CD4-positive, alpha-beta memory T cell (primary cell): ENCODE measurements at regions not wholly inside any gene's neighbourhood (a gene's known extent, or its start where the extent isn't known, plus 50 kb on each side); places are given as distances from the start of the nearest gene placed in this dataset.
"Not testable (repeated sequence)": the region's sequence is repeated elsewhere in the genome, so short reads cannot be mapped to it uniquely, and the experiment has no call there.

ENCODE experiments used
- CTCF ChIA-PET: fragments of 350-600 bp; sonication (Branson Sonifier 250); formaldehyde crosslinking; loops from one replicate; lab custom pipeline; 2021; ENCODE audit warnings: inconsistent platforms; ENCODE audit not compliant: partially characterized antibody; lab: Charles Lee
- POLR2A ChIA-PET: fragments of 350-600 bp; sonication (Branson Sonifier 250); formaldehyde crosslinking; loops from one replicate; lab custom pipeline; 2021; ENCODE audit not compliant: partially characterized antibody; lab: Charles Lee
- DNase-seq, 5 donors: peaks; one replicate each; pipeline versions ENCODE4 v3.0.0 to v3.0.0-alpha.2; 2020 to 2022; ENCODE audit warnings: mixed read lengths in 1 of 5
- H3K27ac ChIP-seq: one replicate; pipeline ENCODE4 v1.7.0; 2013; ENCODE audit warnings: low read depth, low read length
- H3K27me3 ChIP-seq: 2 replicates; pipeline ENCODE4 v1.7.0; 2013; ENCODE audit warnings: mild to moderate bottlenecking, low read length, moderate library complexity; ENCODE audit not compliant: insufficient read depth
- H3K36me3 ChIP-seq: 2 replicates; pipeline ENCODE4 v1.7.0; 2013; ENCODE audit warnings: mild to moderate bottlenecking, low read length, moderate library complexity; ENCODE audit not compliant: insufficient read depth
- H3K4me1 ChIP-seq: 2 replicates; pipeline ENCODE4 v1.7.0; 2013; ENCODE audit warnings: mild to moderate bottlenecking, low read length, moderate library complexity; ENCODE audit not compliant: insufficient read depth
- H3K4me3 ChIP-seq, 2 donors: one replicate each; pipeline ENCODE4 v1.7.0; 2013; ENCODE audit warnings: low read length in 2 of 2, mild to moderate bottlenecking in 1 of 2
- H3K9me3 ChIP-seq, 2 donors: one replicate each; pipeline ENCODE4 v1.7.0; 2013; ENCODE audit warnings: low read length in 2 of 2, control low read depth in 1 of 2; ENCODE audit not compliant: control insufficient read depth in 1 of 2
- H3K27ac Mint-ChIP-seq, 7 donors: one replicate each; pipeline ENCODE4 v1.8.0; 2020 to 2021; ENCODE audit warnings: mixed read lengths in 7 of 7, mild to moderate bottlenecking in 6 of 7, inconsistent platforms in 3 of 7, moderate library complexity in 3 of 7
- H3K27me3 Mint-ChIP-seq, 2 donors: one replicate each; pipeline ENCODE4 v1.8.0; 2020 to 2021; ENCODE audit warnings: mixed read lengths in 2 of 2
- H3K36me3 Mint-ChIP-seq, 2 donors: one replicate each; pipeline ENCODE4 v1.8.0; 2020 to 2021; ENCODE audit warnings: mixed read lengths in 2 of 2, inconsistent platforms in 1 of 2, mild to moderate bottlenecking in 1 of 2
- H3K4me1 Mint-ChIP-seq, 4 donors: one replicate each; pipeline ENCODE4 v1.8.0; 2020 to 2021; ENCODE audit warnings: mixed read lengths in 4 of 4, mild to moderate bottlenecking in 1 of 4
- H3K4me3 Mint-ChIP-seq, 8 donors: one replicate each; pipeline ENCODE4 v1.8.0; 2020 to 2021; ENCODE audit warnings: mixed read lengths in 8 of 8, mild to moderate bottlenecking in 7 of 8, moderate library complexity in 6 of 8, inconsistent platforms in 3 of 8
- H3K9me3 Mint-ChIP-seq, 8 donors: one replicate each; pipeline ENCODE4 v1.8.0; 2020 to 2021; ENCODE audit warnings: mixed read lengths in 8 of 8, mild to moderate bottlenecking in 5 of 8, inconsistent platforms in 3 of 8, moderate library complexity in 1 of 8
- intact Hi-C: fragments of 100-400 bp; cut with micrococcal nuclease; formaldehyde crosslinking; loops from one replicate; pipeline ENCODE4 v1.15.1; 2023

DNA sequence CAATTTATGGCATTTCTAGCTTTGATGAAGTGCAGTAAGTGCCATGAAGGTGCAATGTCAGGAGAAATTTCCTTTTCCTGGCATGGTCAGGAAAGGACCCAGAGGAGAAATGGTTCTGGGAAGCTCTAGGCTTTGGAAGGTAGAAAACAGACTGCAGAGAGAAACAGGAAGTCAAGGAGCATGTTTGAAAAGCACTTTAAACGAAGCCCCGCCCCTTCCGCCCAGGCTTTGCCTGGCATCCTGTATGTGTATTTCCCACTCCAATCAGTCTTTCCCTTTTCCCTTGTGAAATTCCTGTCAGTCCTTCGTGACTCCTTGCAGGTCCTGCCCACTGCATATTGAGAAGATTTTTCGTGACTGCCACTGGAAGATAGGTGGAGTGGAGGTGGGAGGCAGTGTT lies 320.9 kb upstream of the SASH1 start:
- Histone ChIP-seq H3K4me3 (no peak overlapping the region), H3K36me3 (no peaks in the 10 kb centered on the region), H3K27me3 (no peaks in the 10 kb centered on the region), H3K27ac (no peak overlapping the region), H3K9me3 (no peaks in the 10 kb centered on the region), H3K4me1 (no peaks in the 10 kb centered on the region)
- POLR2A ChIA-PET: no interaction called here
- H3K27me3 Mint-ChIP-seq: no peaks in the 10 kb centered on the region
- H3K36me3 Mint-ChIP-seq: no peaks in the 10 kb centered on the region
- DNase-seq: no peak
- H3K27ac Mint-ChIP-seq: no peak overlapping the region
- peaks cover 0 to 9% (median 1%) of the 10 kb centered on the region in 8 donors for H3K9me3 Mint-ChIP-seq
- intact Hi-C loops: no loop called here
- H3K4me3 Mint-ChIP-seq: no peak overlapping the region
- no peaks in the 10 kb centered on the region for H3K4me1 Mint-ChIP-seq
- CTCF ChIA-PET: no interaction called here

DNA sequence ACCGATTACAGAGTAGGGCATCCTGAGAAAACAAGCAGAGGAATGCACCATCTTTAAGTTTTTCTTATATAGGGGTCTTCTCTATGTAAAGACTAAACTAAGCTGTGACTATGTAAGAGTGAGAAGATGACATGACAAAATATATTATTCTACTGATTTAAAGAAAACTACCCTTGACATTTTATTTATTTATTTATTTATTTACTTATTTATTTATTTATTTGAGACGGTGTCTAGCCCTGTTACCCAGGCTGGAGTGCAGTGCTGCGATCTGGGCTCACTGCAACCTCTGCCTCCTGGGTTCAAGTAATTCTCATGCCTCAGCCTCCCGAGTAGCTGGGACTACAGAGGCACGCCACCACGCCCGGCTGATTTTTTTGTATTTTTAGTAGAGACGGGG lies 320.4 kb upstream of the SASH1 start:
- H3K36me3 ChIP-seq, CTCF ChIA-PET, H3K27me3 ChIP-seq, H3K4me3 Mint-ChIP-seq, H3K4me3 ChIP-seq, H3K27ac ChIP-seq, DNase-seq, H3K4me1 ChIP-seq, H3K27ac Mint-ChIP-seq, H3K4me1 Mint-ChIP-seq, intact Hi-C loops, H3K9me3 Mint-ChIP-seq, POLR2A ChIA-PET, H3K9me3 ChIP-seq, H3K36me3 Mint-ChIP-seq, H3K27me3 Mint-ChIP-seq: not testable (repeated sequence)

DNA sequence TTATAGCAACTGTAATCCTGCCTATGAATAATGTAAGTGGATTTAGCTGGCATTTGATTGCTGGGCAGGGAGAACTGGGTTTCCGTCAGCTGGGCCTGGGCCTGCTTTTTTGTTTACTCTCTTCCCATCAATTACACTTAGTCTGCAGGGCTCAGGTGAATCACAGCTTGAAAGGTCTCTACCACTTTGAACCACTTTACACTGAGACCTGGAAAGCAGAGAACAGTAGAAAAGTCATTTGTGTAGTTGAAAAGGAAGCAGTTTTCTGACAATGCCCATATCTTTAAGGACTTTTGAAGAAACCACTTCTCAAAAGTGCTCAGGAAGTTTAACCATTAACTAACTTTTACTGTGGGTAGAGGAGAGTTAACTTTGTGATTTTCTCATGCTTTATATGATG lies 315.4 kb upstream of the SASH1 start:
- Mint-ChIP-seq H3K4me1 (no peaks in the 10 kb centered on the region), H3K27me3 (peaks cover 3 to 4% of the 10 kb centered on the region in 2 donors), H3K9me3 (peaks cover 0 to 5% (median 0%) of the 10 kb centered on the region in 8 donors), H3K4me3 (no peak overlapping the region), H3K36me3 (no peaks in the 10 kb centered on the region), H3K27ac (no peak overlapping the region)
- no peaks in the 10 kb centered on the region for H3K4me1 ChIP-seq
- H3K27me3 ChIP-seq: no peaks in the 10 kb centered on the region
- CTCF ChIA-PET: no interaction called here
- intact Hi-C loops: no loop called here
- no peaks in the 10 kb centered on the region for H3K36me3 ChIP-seq
- no peak for DNase-seq
- POLR2A ChIA-PET: no interaction called here
- no peak overlapping the region for H3K27ac ChIP-seq
- no peak overlapping the region for H3K4me3 ChIP-seq
- no peaks in the 10 kb centered on the region for H3K9me3 ChIP-seq

DNA sequence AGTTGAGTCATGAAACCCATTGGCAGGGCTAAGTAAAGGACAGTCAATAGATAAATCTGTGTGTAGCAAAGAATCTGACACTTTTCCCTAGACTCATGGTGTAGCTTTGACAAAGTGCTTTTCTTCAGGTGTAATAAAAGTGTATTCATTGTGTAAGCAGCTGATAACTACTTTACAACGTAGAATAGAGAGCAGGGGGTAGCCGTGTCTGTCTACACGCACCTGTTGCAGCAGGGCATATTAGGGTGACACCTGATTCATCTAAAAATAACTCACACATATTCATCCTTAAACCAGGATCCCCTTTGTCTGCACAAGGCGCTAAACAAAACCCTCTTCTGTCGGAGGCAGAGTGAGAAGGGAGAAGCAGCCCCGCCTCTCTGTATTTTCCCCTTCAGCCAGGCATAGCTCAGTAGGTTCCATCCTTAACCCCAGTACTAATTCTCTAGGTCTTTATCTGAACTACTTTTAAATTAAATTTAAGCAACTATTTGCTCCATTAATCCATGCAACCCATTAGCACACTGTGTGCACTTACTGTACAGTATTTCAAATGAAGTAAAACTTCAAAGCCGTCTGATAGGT lies 306.7 kb upstream of the SASH1 start:
- CTCF ChIA-PET: no interaction called here
- Mint-ChIP-seq H3K9me3 (peaks cover 0 to 3% (median 0%) of the 10 kb centered on the region in 8 donors), H3K4me3 (no peak overlapping the region), H3K27ac (no peak overlapping the region), H3K4me1 (no peaks in the 10 kb centered on the region), H3K36me3 (no peaks in the 10 kb centered on the region), H3K27me3 (peaks cover 0 to 3% of the 10 kb centered on the region in 2 donors)
- intact Hi-C loops: no loop called here
- Histone ChIP-seq H3K27me3 (no peaks in the 10 kb centered on the region), H3K4me1 (no peaks in the 10 kb centered on the region), H3K9me3 (no peaks in the 10 kb centered on the region), H3K4me3 (no peak overlapping the region), H3K36me3 (no peaks in the 10 kb centered on the region), H3K27ac (no peak overlapping the region)
- DNase-seq: no peak
- POLR2A ChIA-PET: no interaction called here

DNA sequence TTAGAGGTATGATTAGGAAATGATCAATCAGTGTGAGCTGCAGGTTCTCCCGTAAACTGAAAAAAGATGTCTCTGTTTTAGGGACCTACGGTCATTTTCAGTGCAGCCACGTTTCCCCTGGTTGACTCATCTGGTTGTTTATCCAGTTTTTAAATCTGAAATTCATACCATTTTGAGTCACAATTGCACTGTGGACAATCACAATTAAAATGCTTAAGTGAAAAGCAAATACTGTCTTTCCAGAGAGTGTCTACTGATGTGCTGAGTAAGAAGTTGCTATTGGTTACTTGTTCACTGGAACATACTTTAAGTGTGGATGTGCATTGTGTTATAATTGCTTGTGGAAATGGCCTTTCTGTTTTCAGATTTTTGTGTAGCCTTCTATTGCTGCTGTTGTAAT lies 305.1 kb upstream of the SASH1 start:
- ChIA-PET POLR2A (no interaction called here), CTCF (no interaction called here)
- no peak for DNase-seq
- Mint-ChIP-seq H3K27ac (no peak overlapping the region), H3K27me3 (peaks cover 0 to 1% of the 10 kb centered on the region in 2 donors), H3K36me3 (no peaks in the 10 kb centered on the region), H3K4me1 (no peaks in the 10 kb centered on the region), H3K9me3 (peaks cover 0 to 4% (median 0%) of the 10 kb centered on the region in 8 donors), H3K4me3 (no peak overlapping the region)
- H3K36me3 ChIP-seq: no peaks in the 10 kb centered on the region
- H3K4me3 ChIP-seq: no peak overlapping the region
- intact Hi-C loops: no loop called here
- H3K27me3 ChIP-seq: no peaks in the 10 kb centered on the region
- no peak overlapping the region for H3K27ac ChIP-seq
- no peaks in the 10 kb centered on the region for H3K9me3 ChIP-seq
- H3K4me1 ChIP-seq: no peaks in the 10 kb centered on the region

DNA sequence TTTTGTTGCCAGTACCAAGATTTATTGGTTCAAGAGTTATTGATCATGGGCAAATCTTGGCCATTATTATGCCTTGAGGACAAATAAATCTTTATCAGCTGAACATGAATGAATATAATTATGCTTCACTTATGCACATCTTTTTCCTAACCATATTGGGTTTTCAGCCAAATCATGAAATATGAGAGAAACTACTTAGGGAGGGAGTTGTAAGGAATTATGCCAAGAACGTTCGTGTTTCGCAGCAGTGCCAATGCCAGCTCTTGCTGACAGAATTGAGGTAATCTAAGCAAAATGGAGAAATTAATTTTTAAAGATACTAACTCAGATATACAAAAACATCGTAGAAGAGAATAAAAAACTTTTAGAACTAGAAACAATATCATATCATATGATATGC lies 301.1 kb upstream of the SASH1 start:
- Mint-ChIP-seq H3K4me1 (no peaks in the 10 kb centered on the region), H3K27me3 (peaks cover 0 to 1% of the 10 kb centered on the region in 2 donors), H3K4me3 (no peak overlapping the region), H3K36me3 (no peaks in the 10 kb centered on the region), H3K9me3 (peaks cover 0 to 5% (median under 1%) of the 10 kb centered on the region in 8 donors), H3K27ac (no peak overlapping the region)
- Histone ChIP-seq H3K27ac (no peak overlapping the region), H3K36me3 (no peaks in the 10 kb centered on the region), H3K9me3 (no peaks in the 10 kb centered on the region), H3K4me1 (no peaks in the 10 kb centered on the region), H3K4me3 (no peak overlapping the region), H3K27me3 (no peaks in the 10 kb centered on the region)
- DNase-seq: no peak
- ChIA-PET POLR2A (no interaction called here), CTCF (no interaction called here)
- intact Hi-C loops: no loop called here

DNA sequence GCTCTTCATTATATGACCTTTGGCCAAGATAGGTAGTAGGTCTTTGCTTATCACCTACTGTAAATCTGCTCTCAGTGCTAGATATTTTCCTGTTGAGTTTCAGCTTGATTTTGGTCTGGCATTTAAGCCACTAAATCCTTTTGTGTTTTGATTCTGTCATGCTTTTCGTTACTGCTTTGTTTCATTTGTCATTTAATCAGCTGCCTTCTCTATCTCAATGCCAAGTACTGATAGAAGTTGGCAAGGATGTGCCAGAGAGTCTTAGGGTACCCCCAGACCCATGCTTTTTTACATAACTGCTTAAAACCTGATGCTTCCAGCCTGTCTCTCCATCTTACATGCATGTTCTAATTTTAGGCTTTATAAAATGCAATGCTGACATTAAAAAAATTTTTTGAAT lies 300.1 kb upstream of the SASH1 start:
- DNase-seq: no peak
- peaks cover 0 to 7% (median 3%) of the 10 kb centered on the region in 8 donors for H3K9me3 Mint-ChIP-seq
- H3K4me1 ChIP-seq: no peaks in the 10 kb centered on the region
- no peaks in the 10 kb centered on the region for H3K4me1 Mint-ChIP-seq
- ChIA-PET POLR2A (no interaction called here), CTCF (no interaction called here)
- no peaks in the 10 kb centered on the region for H3K36me3 Mint-ChIP-seq
- no peak overlapping the region for H3K4me3 ChIP-seq
- H3K36me3 ChIP-seq: no peaks in the 10 kb centered on the region
- H3K27ac Mint-ChIP-seq: no peak overlapping the region
- H3K27ac ChIP-seq: no peak overlapping the region
- H3K27me3 ChIP-seq: no peaks in the 10 kb centered on the region
- no peaks in the 10 kb centered on the region for H3K9me3 ChIP-seq
- peaks cover 0 to 1% of the 10 kb centered on the region in 2 donors for H3K27me3 Mint-ChIP-seq
- no peak overlapping the region for H3K4me3 Mint-ChIP-seq
- intact Hi-C loops: no loop called here

DNA sequence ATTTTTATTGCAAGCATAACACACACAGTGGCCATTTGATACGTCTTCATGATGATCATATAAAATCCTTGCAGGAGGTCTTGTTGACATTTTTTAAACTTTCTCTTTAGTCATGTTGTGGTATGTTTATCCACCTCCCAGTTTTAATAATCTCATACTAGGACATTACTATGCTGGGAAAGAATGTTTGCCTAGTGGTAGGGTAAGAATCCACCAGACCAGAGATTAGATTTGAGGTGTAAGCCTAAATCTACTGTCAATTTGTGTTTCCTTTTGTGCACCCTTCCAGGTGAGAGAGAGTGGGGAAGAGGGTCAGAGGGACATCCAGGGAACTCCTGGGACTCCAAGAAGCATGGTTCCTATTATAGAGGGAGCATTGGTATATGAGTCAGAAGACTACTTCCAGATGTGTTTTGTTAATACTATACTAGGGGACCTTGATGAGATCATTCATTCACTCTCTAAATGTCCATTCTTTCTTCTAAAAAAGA lies 298.3 kb upstream of the SASH1 start:
- Histone ChIP-seq H3K9me3 (no peaks in the 10 kb centered on the region), H3K27ac (no peak overlapping the region), H3K36me3 (no peaks in the 10 kb centered on the region), H3K4me3 (no peak overlapping the region), H3K4me1 (no peaks in the 10 kb centered on the region), H3K27me3 (no peaks in the 10 kb centered on the region)
- no peak for DNase-seq
- Mint-ChIP-seq H3K9me3 (peaks cover 0 to 7% (median 3%) of the 10 kb centered on the region in 8 donors), H3K4me3 (no peak overlapping the region), H3K4me1 (no peaks in the 10 kb centered on the region), H3K27ac (no peak overlapping the region), H3K36me3 (no peaks in the 10 kb centered on the region), H3K27me3 (peaks cover 0 to 1% of the 10 kb centered on the region in 2 donors)
- intact Hi-C loops: no loop called here
- CTCF ChIA-PET: no interaction called here
- POLR2A ChIA-PET: no interaction called here
